H1 (cell line): ENCODE measurements at regions not wholly inside any gene's neighbourhood (a gene's known extent, or its start where the extent isn't known, plus 50 kb on each side); places are given as distances from the start of the nearest gene placed in this dataset.

Experiments used
- CTCF ChIA-PET: fragments of 300-600 bp; sonication (Branson Sonifier 250); formaldehyde crosslinking; loops from one replicate; lab custom pipeline; 2021; ENCODE audit not compliant: partially characterized antibody; lab: Charles Lee
- POLR2A ChIA-PET: fragments of 300-600 bp; sonication (Branson Sonifier 250); formaldehyde crosslinking; loops from one replicate; lab custom pipeline; 2021; ENCODE audit warnings: inconsistent platforms; ENCODE audit not compliant: partially characterized antibody; lab: Charles Lee
- DNase-seq, 2 experiments: peaks; one replicate each; pipeline versions ENCODE4 v3.0.0 to v3.0.0-alpha.2; 2010 to 2022; ENCODE audit warnings: low spot score in 2 of 2, low read depth in 1 of 2, mixed read lengths in 1 of 2
- FAIRE-seq: peaks from 2 replicates; lab custom pipeline; 2011; peaks lifted over from hg19 to GRCh38; lab: Jason Lieb, UNC
- H2AFZ ChIP-seq: 2 replicates; pipeline ENCODE4 v1.8.1; 2012; ENCODE audit warnings: low read length, inconsistent platforms
- H2AK5ac ChIP-seq: 2 replicates; pipeline ENCODE4 v1.6.1; 2013; ENCODE audit warnings: low read depth, low read length
- H2BK120ac ChIP-seq: replicated peaks from 2 replicates; pipeline ENCODE3; 2013; ENCODE audit warnings: low read depth, low read length, inconsistent platforms
- H2BK12ac ChIP-seq: 2 replicates; pipeline ENCODE4 v1.6.1; 2013; ENCODE audit warnings: low read depth, low read length
- H2BK15ac ChIP-seq: 2 replicates; pipeline ENCODE4 v1.6.1; 2013; ENCODE audit warnings: low read length
- H2BK20ac ChIP-seq: 2 replicates; pipeline ENCODE4 v1.6.1; 2013; ENCODE audit warnings: low read length
- H2BK5ac ChIP-seq: 2 replicates; pipeline ENCODE4 v1.6.1; 2013; ENCODE audit warnings: low read depth, low read length
- H3K14ac ChIP-seq: 2 replicates; pipeline ENCODE4 v1.6.1; 2013; ENCODE audit warnings: inconsistent platforms; ENCODE audit not compliant: insufficient read length
- H3K18ac ChIP-seq: 2 replicates; pipeline ENCODE4 v1.6.1; 2013; ENCODE audit warnings: low read length; ENCODE audit errors: extremely low read depth
- H3K23ac ChIP-seq: 2 replicates; pipeline ENCODE4 v1.6.1; 2013; ENCODE audit warnings: inconsistent platforms; ENCODE audit not compliant: insufficient read length
- H3K23me2 ChIP-seq: 2 replicates; pipeline ENCODE4 v1.6.1; 2013; ENCODE audit warnings: low read depth, low read length
- H3K27ac ChIP-seq: 2 replicates; pipeline ENCODE4 v1.6.1; 2011; ENCODE audit warnings: low read depth, low read length, inconsistent platforms
- H3K27me3 ChIP-seq, 4 experiments: replicated peaks in 1 of 4; 1 replicate in 1 of 4; 2 replicates in 3 of 4; pipeline versions ENCODE4 v1.6.1 to v1.8.1; 2011 to 2013; ENCODE audit warnings: low read length in 3 of 4, mild to moderate bottlenecking in 3 of 4, inconsistent platforms in 2 of 4, mixed read lengths in 2 of 4, moderate library complexity in 1 of 4; ENCODE audit not compliant: control insufficient read depth in 3 of 4, insufficient read depth in 3 of 4; ENCODE audit errors: extremely low read depth in 1 of 4
- H3K36me3 ChIP-seq, 4 experiments: 2 replicates each; pipeline versions ENCODE4 v1.6.1 to v1.8.1; 2011 to 2013; ENCODE audit warnings: mild to moderate bottlenecking in 4 of 4, low read length in 3 of 4, moderate library complexity in 2 of 4, control low read depth in 1 of 4, inconsistent platforms in 1 of 4; ENCODE audit not compliant: insufficient read depth in 4 of 4, control insufficient read depth in 2 of 4
- H3K4ac ChIP-seq: replicated peaks from 2 replicates; pipeline ENCODE3; 2013; ENCODE audit warnings: low read length, low read depth, mixed read lengths, inconsistent platforms; ENCODE audit not compliant: insufficient read length
- H3K4me1 ChIP-seq, 4 experiments: replicated peaks in 1 of 4; 1 replicate in 1 of 4; 2 replicates in 3 of 4; pipeline versions ENCODE4 v1.6.1 to v1.8.1; 2011 to 2013; ENCODE audit warnings: low read length in 3 of 4, inconsistent platforms in 2 of 4, mixed read lengths in 1 of 4; ENCODE audit not compliant: insufficient read depth in 4 of 4, control insufficient read depth in 3 of 4
- H3K4me2 ChIP-seq, 2 experiments: 2 replicates each; pipeline versions ENCODE4 v1.6.1 to v1.8.1; 2011 to 2013; ENCODE audit warnings: low read depth in 2 of 2, low read length in 2 of 2, control low read depth in 1 of 2, inconsistent platforms in 1 of 2, mild to moderate bottlenecking in 1 of 2; ENCODE audit not compliant: insufficient read depth in 1 of 2
- H3K4me3 ChIP-seq, 4 experiments: fragments of 200-600, 300-600 bp in 1 of 4; sonication (generic), shearing (Covaris generic), sonication (Bioruptor Twin) in 1 of 4; 2 replicates each; pipeline versions ENCODE4 v1.5.1 to v1.8.1; 2011 to 2016; ENCODE audit warnings: low read length in 4 of 4, low read depth in 3 of 4, control low read depth in 2 of 4, inconsistent platforms in 2 of 4, mild to moderate bottlenecking in 2 of 4, mixed read lengths in 1 of 4, moderate library complexity in 1 of 4; ENCODE audit not compliant: insufficient read depth in 2 of 4; ENCODE audit errors: extremely low read depth in 1 of 4
- H3K56ac ChIP-seq: replicated peaks from 2 replicates; pipeline ENCODE3; 2013; ENCODE audit warnings: low read depth, mild to moderate bottlenecking, mixed read lengths, low read length, inconsistent platforms; ENCODE audit not compliant: insufficient read length
- H3K79me1 ChIP-seq: 2 replicates; pipeline ENCODE4 v1.6.1; 2013; ENCODE audit warnings: low read depth, low read length, control low read depth
- H3K79me2 ChIP-seq, 2 experiments: 2 replicates each; pipeline versions ENCODE4 v1.6.1 to v1.8.1; 2012 to 2013; ENCODE audit warnings: low read length in 2 of 2, mild to moderate bottlenecking in 2 of 2, inconsistent platforms in 1 of 2; ENCODE audit not compliant: insufficient read depth in 2 of 2, control insufficient read depth in 1 of 2
- H3K9ac ChIP-seq, 4 experiments: replicated peaks in 1 of 4; 1 replicate in 1 of 4; 2 replicates in 3 of 4; pipeline versions ENCODE4 v1.6.1 to v1.8.1; 2011 to 2013; ENCODE audit warnings: low read depth in 3 of 4, low read length in 3 of 4, control low read depth in 2 of 4, mild to moderate bottlenecking in 2 of 4, moderate library complexity in 2 of 4, inconsistent platforms in 1 of 4; ENCODE audit errors: extremely low read depth in 1 of 4
- H3K9me3 ChIP-seq, 2 experiments: 2 replicates each; pipeline versions ENCODE4 v1.6.1 to v1.8.1; 2012 to 2013; ENCODE audit warnings: mild to moderate bottlenecking in 2 of 2, moderate library complexity in 2 of 2, control low read depth in 1 of 2, inconsistent platforms in 1 of 2, low read depth in 1 of 2, low read length in 1 of 2, mixed read lengths in 1 of 2; ENCODE audit not compliant: insufficient read depth in 2 of 2
- H4K20me1 ChIP-seq, 2 experiments: replicated peaks in 1 of 2; 2 replicates each; pipeline versions ENCODE3 to v1.8.1; 2011 to 2013; ENCODE audit warnings: inconsistent platforms in 2 of 2, low read length in 2 of 2, mild to moderate bottlenecking in 1 of 2; ENCODE audit not compliant: insufficient read depth in 2 of 2, control insufficient read depth in 1 of 2
- H4K5ac ChIP-seq: 2 replicates; pipeline ENCODE4 v1.6.1; 2013; ENCODE audit warnings: low read length, low read depth, mixed read lengths, inconsistent platforms; ENCODE audit not compliant: insufficient read length
- H4K8ac ChIP-seq: 2 replicates; pipeline ENCODE4 v1.8.0; 2013; ENCODE audit warnings: mild to moderate bottlenecking, moderate library complexity, low read length, inconsistent platforms; ENCODE audit not compliant: insufficient read depth; ENCODE audit errors: extremely low read depth
- H4K91ac ChIP-seq: replicated peaks from 2 replicates; pipeline ENCODE3; 2013; ENCODE audit warnings: low read length, mixed read lengths, inconsistent platforms; ENCODE audit not compliant: insufficient read length
- EZH2 ChIP-seq: fragments of 200-600 bp; sonication (generic); IDR thresholded peaks from 2 replicates; pipeline ENCODE4 v1.7.1; 2012; ENCODE audit warnings: low read depth, mild to moderate bottlenecking, moderate library complexity, low read length, inconsistent platforms; ENCODE audit not compliant: severe bottlenecking
- WGBS, 2 experiments: shearing (Covaris generic) in 1 of 2; methylation state at CpG; one replicate each; pipeline versions ENCODE4 v1.1.6 to v1.1.7; 2013 to 2015; ENCODE audit warnings: low lambda C conversion rate in 2 of 2, mixed read lengths in 2 of 2, inconsistent platforms in 1 of 2, low coverage in 1 of 2, missing lambda C conversion rate in 1 of 2; ENCODE audit not compliant: insufficient replicate concordance in 2 of 2, insufficient coverage in 1 of 2, insufficient read length in 1 of 2; ENCODE audit errors: extremely low coverage in 1 of 2, missing lambda C conversion rate in 1 of 2; 5-methylcytosine and 5-hydroxymethylcytosine counted together
- TF ChIP-seq, protein P1 (sequence below): IDR thresholded peaks from 2 replicates; pipeline ENCODE4 v1.6.1; 2012; ENCODE audit warnings: inconsistent platforms

DNA sequence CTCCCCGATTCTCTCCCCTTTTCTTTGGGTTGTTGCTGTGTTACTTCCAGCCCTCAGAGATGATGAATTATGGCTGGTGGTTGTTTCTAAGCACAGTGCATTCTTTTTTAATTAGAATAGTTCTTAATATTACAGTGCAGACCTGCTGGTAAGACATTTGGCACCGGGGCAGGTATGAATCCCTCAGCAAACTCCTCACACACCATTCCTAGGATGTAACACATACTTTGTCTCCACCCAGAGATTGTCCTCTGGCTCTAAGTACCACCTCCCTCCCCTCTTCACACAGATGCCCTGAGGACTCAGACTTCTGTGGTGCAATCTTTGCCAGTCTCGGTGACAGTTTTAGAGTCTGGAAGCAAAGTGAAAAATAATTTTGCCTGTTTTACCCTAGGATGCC, 143.1 kb downstream of the HLX start:
- WGBS, 2 experiments: 86% methylated on average over 3 of the region's 3 CpGs; no CpG with 5 or more reads in 1 of the 2 experiments
- H3K14ac ChIP-seq: no peak overlapping the region
- TF ChIP-seq, protein P1, sequence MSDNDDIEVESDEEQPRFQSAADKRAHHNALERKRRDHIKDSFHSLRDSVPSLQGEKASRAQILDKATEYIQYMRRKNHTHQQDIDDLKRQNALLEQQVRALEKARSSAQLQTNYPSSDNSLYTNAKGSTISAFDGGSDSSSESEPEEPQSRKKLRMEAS: no peak
- no peak for TF ChIP-seq EZH2

More for the DNA sequence above, 143.1 kb downstream of the HLX start:
- H4K8ac ChIP-seq: no peak overlapping the region
- DNase-seq (no peak), FAIRE-seq (no peak)
- H2BK120ac ChIP-seq: no peak overlapping the region
- H3K4me2 ChIP-seq: no peak overlapping the region
- no peak overlapping the region for H3K18ac ChIP-seq
- no peak overlapping the region for H2AFZ ChIP-seq
- POLR2A ChIA-PET: no interaction called here
- CTCF ChIA-PET: no interaction called here
- H3K4ac ChIP-seq: no peak overlapping the region
- H2BK15ac ChIP-seq: no peak overlapping the region
- no peak overlapping the region for H3K23ac ChIP-seq
- no peaks in the 10 kb centered on the region for H3K27me3 ChIP-seq
- no peak overlapping the region for H2BK5ac ChIP-seq
- H2AK5ac ChIP-seq: no peak overlapping the region
- no peaks in the 10 kb centered on the region for H3K36me3 ChIP-seq
- no peak overlapping the region for H3K9ac ChIP-seq
- H4K91ac ChIP-seq: no peak overlapping the region
- no peak overlapping the region for H3K27ac ChIP-seq
- H3K79me1 ChIP-seq: no peaks in the 10 kb centered on the region
- no peaks in the 10 kb centered on the region for H3K23me2 ChIP-seq
- H4K20me1 ChIP-seq: no peaks in the 10 kb centered on the region
- H3K4me3 ChIP-seq: no peak overlapping the region
- no peak overlapping the region for H2BK20ac ChIP-seq
- H3K4me1 ChIP-seq: no peaks in the 10 kb centered on the region
- no peaks in the 10 kb centered on the region for H3K9me3 ChIP-seq
- no peaks in the 10 kb centered on the region for H3K79me2 ChIP-seq
- no peak overlapping the region for H3K56ac ChIP-seq
- H4K5ac ChIP-seq: no peak overlapping the region
- H2BK12ac ChIP-seq: no peak overlapping the region
